ENCODE measurements at regions not wholly inside any gene's neighbourhood (a gene's known extent, or its start where the extent isn't known, plus 50 kb on each side); places are given as distances from the start of the nearest gene placed in this dataset.

GRCh38 chr21:36636439-36636838 is 62.5 kb upstream of the SIM2 start:
- DNase-seq: no peak

- DNase-seq: no peak
Observed at GRCh38 chr21:36639769-36640168, 59.1 kb upstream of the SIM2 start.

GRCh38 chr21:36640174-36640720 is 58.7 kb upstream of the SIM2 start:
- DNase-seq: peak; percentile 6

- no peak for DNase-seq
Observed at GRCh38 chr21:36640721-36641244, 58.1 kb upstream of the SIM2 start.

GRCh38 chr21:36641346-36641745 is 57.6 kb upstream of the SIM2 start:
- no peak for DNase-seq

GRCh38 chr21:36641886-36642285 is 57.0 kb upstream of the SIM2 start:
- DNase-seq: no peak

GRCh38 chr21:36642777-36643176 is 56.1 kb upstream of the SIM2 start:
- no peak for DNase-seq

- DNase-seq: no peak
Observed at GRCh38 chr21:36643374-36644250, 55.3 kb upstream of the SIM2 start.

GRCh38 chr21:36646011-36646410 is 52.9 kb upstream of the SIM2 start:
- no peak for DNase-seq

GRCh38 chr21:36646645-36647044 is 52.3 kb upstream of the SIM2 start:
- no peak for DNase-seq

- DNase-seq: no peak
Observed at GRCh38 chr21:36647279-36648093, 51.4 kb upstream of the SIM2 start.
